Natural killer cell (primary cell): ENCODE measurements at regions not wholly inside any gene's neighbourhood (a gene's known extent, or its start where the extent isn't known, plus 50 kb on each side); places are given as distances from the start of the nearest gene placed in this dataset.

ENCODE experiments used
- ATAC-seq, 3 donors: fragments of 150-1000 bp in 2 of 3; fragments of 200-7000 bp in 1 of 3; cut with Tn5 transposase; 1 replicate in 1 of 3; 2 replicates in 2 of 3; pipeline ENCODE4 v1.10.0; 2021; ENCODE audit warnings: mild to moderate bottlenecking in 2 of 3, moderate library complexity in 2 of 3
- DNase-seq, 2 donors: peaks; one replicate each; pipeline versions ENCODE4 v3.0.0 to v3.0.0-alpha.2; 2013 to 2021; ENCODE audit warnings: mixed read lengths in 1 of 2
- H3K27ac ChIP-seq: one replicate; pipeline ENCODE4 v1.5.1; 2013; ENCODE audit warnings: mild to moderate bottlenecking, low read length
- H3K27me3 ChIP-seq: one replicate; pipeline ENCODE4 v1.6.1; 2013; ENCODE audit warnings: low read length; ENCODE audit not compliant: control insufficient read depth, insufficient read depth
- H3K36me3 ChIP-seq: one replicate; pipeline ENCODE4 v1.6.1; 2013; ENCODE audit warnings: low read length; ENCODE audit not compliant: control insufficient read depth, insufficient read depth
- H3K4me1 ChIP-seq: one replicate; pipeline ENCODE4 v1.6.1; 2013; ENCODE audit warnings: low read length; ENCODE audit not compliant: control insufficient read depth, insufficient read depth
- H3K4me3 ChIP-seq: one replicate; pipeline ENCODE4 v1.5.1; 2013; ENCODE audit warnings: low read length
- H3K9me3 ChIP-seq: one replicate; pipeline ENCODE4 v1.6.1; 2013; ENCODE audit warnings: low read length; ENCODE audit not compliant: control insufficient read depth, insufficient read depth
- H3K27ac Mint-ChIP-seq, 2 donors: one replicate each; pipeline ENCODE4 v1.8.0; 2022; ENCODE audit warnings: mild to moderate bottlenecking in 2 of 2, mixed read lengths in 2 of 2, moderate library complexity in 1 of 2
- H3K27me3 Mint-ChIP-seq, 2 donors: one replicate each; pipeline ENCODE4 v1.8.0; 2022; ENCODE audit warnings: low read depth in 2 of 2, mixed read lengths in 2 of 2
- H3K36me3 Mint-ChIP-seq: one replicate; pipeline ENCODE4 v1.8.0; 2022; ENCODE audit warnings: mixed read lengths
- H3K4me1 Mint-ChIP-seq, 2 donors: one replicate each; pipeline ENCODE4 v1.8.0; 2022; ENCODE audit warnings: mixed read lengths in 2 of 2
- H3K4me3 Mint-ChIP-seq: one replicate; pipeline ENCODE4 v1.8.0; 2022; ENCODE audit warnings: mild to moderate bottlenecking, moderate library complexity, mixed read lengths
- H3K9me3 Mint-ChIP-seq, 2 donors: one replicate each; pipeline ENCODE4 v1.8.0; 2022; ENCODE audit warnings: mixed read lengths in 2 of 2
- CTCF ChIP-seq: fragments of 200-600 bp; IDR thresholded peaks from one replicate; pipeline ENCODE4 v1.8.0; 2022; ENCODE audit warnings: antibody characterized with exemption
- WGBS: methylation state at CpG from one replicate; pipeline ENCODE4 v1.1.7; 2013; ENCODE audit warnings: missing lambda C conversion rate; ENCODE audit not compliant: insufficient coverage; 5-methylcytosine and 5-hydroxymethylcytosine counted together
- intact Hi-C: fragments of 100-400 bp; cut with micrococcal nuclease; formaldehyde crosslinking; loops from one replicate; pipeline ENCODE4 v1.14.2; 2022

- H3K36me3 ChIP-seq, result no peaks in the 10 kb centered on the region
- Mint-ChIP-seq H3K4me3 (no peak overlapping the region), H3K9me3 (no peaks in the 10 kb centered on the region), H3K27ac (no peak overlapping the region), H3K36me3 (no peaks in the 10 kb centered on the region), H3K4me1 (no peaks in the 10 kb centered on the region), H3K27me3 (no peaks in the 10 kb centered on the region)
- no peak overlapping the region for H3K4me3 ChIP-seq
- H3K27me3 ChIP-seq, result peaks cover 2% of the 10 kb centered on the region
- no peak overlapping the region for H3K27ac ChIP-seq
- intact Hi-C loops, result no loop called here
- H3K4me1 ChIP-seq, result no peaks in the 10 kb centered on the region
- H3K9me3 ChIP-seq, result no peaks in the 10 kb centered on the region
- ATAC-seq, result no peak
- no peak for DNase-seq
- TF ChIP-seq CTCF, result no peak
- 82% methylated on average over 1 of the region's 5 CpGs for WGBS
Measured at GRCh38 chr5:101080462-101081240, 177.6 kb upstream of the ST8SIA4 start.

- no peak overlapping the region for H3K27ac Mint-ChIP-seq
- Histone ChIP-seq H3K27me3 (no peaks in the 10 kb centered on the region), H3K27ac (no peak overlapping the region), H3K9me3 (no peaks in the 10 kb centered on the region), H3K4me3 (no peak overlapping the region), H3K4me1 (no peaks in the 10 kb centered on the region), H3K36me3 (no peaks in the 10 kb centered on the region)
- no peaks in the 10 kb centered on the region for H3K4me1 Mint-ChIP-seq
- H3K36me3 Mint-ChIP-seq, result peaks cover under 1% of the 10 kb centered on the region
- DNase-seq, result no peak
- no peak for ATAC-seq
- WGBS, result 100% methylated on average over 1 of the region's 1 CpG
- no peak overlapping the region for H3K4me3 Mint-ChIP-seq
- peaks cover 0 to under 1% of the 10 kb centered on the region in 2 donors for H3K9me3 Mint-ChIP-seq
- no peak for TF ChIP-seq CTCF
- H3K27me3 Mint-ChIP-seq, result peaks cover 0 to 20% of the 10 kb centered on the region in 2 donors
- intact Hi-C loops, result no loop called here
Measured at GRCh38 chr5:101068298-101068697, 165.2 kb upstream of the ST8SIA4 start.

- H3K9me3 ChIP-seq, result no peaks in the 10 kb centered on the region
- Mint-ChIP-seq H3K4me3 (no peak overlapping the region), H3K36me3 (peaks cover 7% of the 10 kb centered on the region), H3K4me1 (no peaks in the 10 kb centered on the region), H3K27me3 (peaks cover 0 to 20% of the 10 kb centered on the region in 2 donors), H3K27ac (no peak overlapping the region), H3K9me3 (peaks cover 0 to 4% of the 10 kb centered on the region in 2 donors)
- WGBS, result 87% methylated on average over 4 of the region's 4 CpGs
- no peaks in the 10 kb centered on the region for H3K4me1 ChIP-seq
- no peak for DNase-seq
- no peaks in the 10 kb centered on the region for H3K27me3 ChIP-seq
- H3K36me3 ChIP-seq, result no peaks in the 10 kb centered on the region
- no peak overlapping the region for H3K4me3 ChIP-seq
- intact Hi-C loops, result no loop called here
- no peak for TF ChIP-seq CTCF
- no peak overlapping the region for H3K27ac ChIP-seq
- ATAC-seq, result no peak
Measured at GRCh38 chr5:101067429-101067828, 164.3 kb upstream of the ST8SIA4 start.

GRCh38 chr5:101062902-101063301, 159.8 kb upstream of the ST8SIA4 start:
- H3K36me3 ChIP-seq, result no peaks in the 10 kb centered on the region
- H3K27ac ChIP-seq, result no peak overlapping the region
- DNase-seq (no peak), ATAC-seq (no peak)
- no peaks in the 10 kb centered on the region for H3K9me3 ChIP-seq
- Mint-ChIP-seq H3K4me3 (no peak overlapping the region), H3K27me3 (peaks cover 3 to 10% of the 10 kb centered on the region in 2 donors), H3K4me1 (no peaks in the 10 kb centered on the region), H3K36me3 (peaks cover 7% of the 10 kb centered on the region), H3K27ac (no peak overlapping the region), H3K9me3 (peaks cover 2 to 7% of the 10 kb centered on the region in 2 donors)
- no peak for TF ChIP-seq CTCF
- H3K27me3 ChIP-seq, result no peaks in the 10 kb centered on the region
- H3K4me1 ChIP-seq, result no peaks in the 10 kb centered on the region
- no peak overlapping the region for H3K4me3 ChIP-seq
- intact Hi-C loops, result no loop called here
